Activated T-helper 17 cell treated with anti-CD3 and anti-CD28 coated beads, Interleukin-2, amount 50 U/mL, for 72 hours (primary cell): ENCODE measurements at regions not wholly inside any gene's neighbourhood (a gene's known extent, or its start where the extent isn't known, plus 50 kb on each side); places are given as distances from the start of the nearest gene placed in this dataset.
A peak's percentile ranks its signal among the peaks of the same experiment; 100 is the strongest.

Source experiments
- ATAC-seq: fragments of 150-1000 bp; cut with Tn5 transposase; replicated peaks from 2 replicates; pipeline ENCODE4 v1.10.0; 2021; ENCODE audit warnings: mild to moderate bottlenecking, moderate library complexity
- H3K27ac Mint-ChIP-seq: one replicate; pipeline ENCODE4 v1.8.0; 2022; ENCODE audit warnings: mixed read lengths
- H3K27me3 Mint-ChIP-seq: one replicate; pipeline ENCODE4 v1.8.0; 2022; ENCODE audit warnings: mixed read lengths
- H3K36me3 Mint-ChIP-seq: one replicate; pipeline ENCODE4 v1.8.0; 2022; ENCODE audit warnings: low read depth, mild to moderate bottlenecking, mixed read lengths
- H3K4me1 Mint-ChIP-seq: one replicate; pipeline ENCODE4 v1.8.0; 2022; ENCODE audit warnings: mixed read lengths
- H3K4me3 Mint-ChIP-seq: one replicate; pipeline ENCODE4 v1.8.0; 2022; ENCODE audit warnings: mild to moderate bottlenecking, mixed read lengths
- H3K9me3 Mint-ChIP-seq: one replicate; pipeline ENCODE4 v1.8.0; 2022; ENCODE audit warnings: mixed read lengths

DNA sequence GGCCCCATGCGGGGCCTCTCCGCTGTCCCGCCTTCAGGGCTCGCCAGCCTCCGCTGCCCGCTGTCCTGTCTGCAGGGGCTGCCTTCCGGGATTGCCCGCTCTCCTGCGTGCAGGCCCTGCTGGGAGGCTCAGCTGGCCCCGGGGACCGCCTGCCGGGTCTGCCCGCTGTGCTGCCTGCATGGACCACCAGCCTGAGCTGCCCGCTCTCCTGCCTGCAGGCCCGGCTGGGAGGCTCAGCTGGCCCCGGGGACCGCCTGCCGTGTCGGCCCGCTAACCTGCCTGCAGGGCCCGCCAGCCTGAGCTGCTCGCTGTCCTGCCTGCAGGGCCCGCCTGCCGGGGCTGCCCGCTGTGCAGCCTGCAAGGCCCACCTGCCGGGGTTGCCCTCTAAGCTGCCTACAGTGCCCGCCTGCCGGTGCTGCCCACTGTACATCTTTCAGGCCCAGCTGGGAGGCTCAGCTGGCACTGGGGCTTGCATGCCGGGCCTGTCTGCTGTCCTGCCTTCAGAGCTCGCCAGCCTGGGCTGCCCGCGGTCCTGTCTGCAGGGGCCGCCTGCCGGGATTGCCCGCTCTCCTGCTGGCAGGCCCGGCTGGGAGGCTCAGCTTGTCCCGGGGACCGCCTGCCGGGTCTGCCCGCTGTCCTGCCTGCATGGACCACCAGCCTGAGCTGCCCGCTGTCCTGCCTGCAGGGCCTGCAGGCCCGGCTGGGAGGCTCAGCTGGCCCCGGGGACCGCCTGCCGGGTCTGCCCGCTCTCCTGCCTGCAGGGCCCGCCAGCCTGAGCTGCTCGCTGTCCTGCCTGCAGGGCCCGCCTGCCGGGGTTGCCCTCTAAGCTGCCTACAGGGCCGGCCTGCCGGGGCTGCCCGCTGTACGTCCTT lies 165.1 kb downstream of the GLRX3 start:
- Mint-ChIP-seq H3K9me3 (peaks cover 15% of the 10 kb centered on the region), H3K4me3 (peak overlapping the region; percentile 91), H3K4me1 (no peaks in the 10 kb centered on the region), H3K36me3 (no peaks in the 10 kb centered on the region), H3K27me3 (no peaks in the 10 kb centered on the region), H3K27ac (peak overlapping the region; percentile 93)
- ATAC-seq = peak; percentile 75

DNA sequence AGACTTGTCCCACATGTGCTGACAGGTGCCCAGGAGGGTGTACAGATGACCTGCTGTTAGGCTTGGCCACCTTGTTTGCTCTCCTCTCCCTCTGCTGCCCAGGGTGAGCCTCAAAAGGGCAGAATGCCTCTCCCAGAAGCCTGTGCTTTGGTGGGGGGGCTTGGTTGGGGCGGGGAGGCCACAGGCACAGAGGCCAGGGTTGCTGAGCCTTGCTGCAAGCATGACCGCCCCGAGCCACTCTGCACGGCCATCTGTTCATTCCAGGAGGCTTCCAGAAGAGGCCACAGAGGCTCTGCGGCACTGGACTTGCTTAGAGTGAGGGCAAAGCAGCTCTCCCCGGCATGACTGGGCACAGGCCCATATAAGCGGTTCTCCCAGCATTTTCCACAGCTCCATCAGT lies 190.8 kb downstream of the GLRX3 start:
- no peaks in the 10 kb centered on the region for H3K9me3 Mint-ChIP-seq
- no peaks in the 10 kb centered on the region for H3K36me3 Mint-ChIP-seq
- no peak overlapping the region for H3K27ac Mint-ChIP-seq
- no peak overlapping the region for H3K4me3 Mint-ChIP-seq
- H3K27me3 Mint-ChIP-seq = peaks cover 6% of the 10 kb centered on the region
- ATAC-seq = no peak
- no peaks in the 10 kb centered on the region for H3K4me1 Mint-ChIP-seq

DNA sequence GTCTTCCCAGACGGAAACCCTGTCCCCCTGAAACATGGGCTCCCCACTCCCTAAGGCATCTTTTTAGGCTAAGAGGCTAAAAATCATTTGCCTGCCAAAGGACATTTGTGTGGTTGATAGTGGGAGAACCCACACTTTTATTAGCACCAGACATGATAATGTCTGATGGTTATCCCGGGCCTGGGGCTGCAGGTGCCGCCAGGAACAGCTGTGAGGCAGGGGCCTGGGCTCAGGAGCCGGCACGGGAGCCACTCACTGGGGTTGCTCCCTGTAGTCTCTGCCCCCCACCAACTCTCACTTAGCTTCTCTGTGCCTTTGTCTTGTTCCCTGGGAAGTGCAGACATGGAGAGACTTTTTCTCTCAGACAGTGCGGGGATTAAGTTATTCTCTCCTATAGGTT lies 193.6 kb downstream of the GLRX3 start:
- Mint-ChIP-seq H3K9me3 (no peaks in the 10 kb centered on the region), H3K27me3 (peaks cover 4% of the 10 kb centered on the region), H3K27ac (no peak overlapping the region), H3K36me3 (no peaks in the 10 kb centered on the region), H3K4me3 (no peak overlapping the region), H3K4me1 (no peaks in the 10 kb centered on the region)
- no peak for ATAC-seq

DNA sequence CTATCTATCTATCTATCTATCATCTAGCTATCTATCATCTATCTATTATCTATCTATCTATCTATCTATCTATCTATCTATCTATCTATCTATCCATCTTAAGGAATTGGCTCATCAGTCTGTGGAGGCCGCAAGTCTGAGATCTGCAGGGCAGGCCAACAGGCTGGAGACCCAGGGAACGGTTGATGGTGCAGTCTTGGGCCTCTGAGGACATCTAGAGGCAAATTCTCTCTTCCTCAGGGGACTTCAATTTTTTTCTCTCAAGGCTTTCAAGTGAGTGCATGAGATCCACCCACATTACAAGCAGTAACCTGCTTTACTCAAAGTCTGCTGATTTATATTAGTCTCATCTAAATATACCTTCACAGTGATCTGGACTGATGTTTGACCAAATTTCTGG lies 197.0 kb downstream of the GLRX3 start:
- ATAC-seq = no peak
- Mint-ChIP-seq H3K27me3 (peaks cover 5% of the 10 kb centered on the region), H3K9me3 (no peaks in the 10 kb centered on the region), H3K4me1 (no peaks in the 10 kb centered on the region), H3K4me3 (no peak overlapping the region), H3K27ac (no peak overlapping the region), H3K36me3 (no peaks in the 10 kb centered on the region)

DNA sequence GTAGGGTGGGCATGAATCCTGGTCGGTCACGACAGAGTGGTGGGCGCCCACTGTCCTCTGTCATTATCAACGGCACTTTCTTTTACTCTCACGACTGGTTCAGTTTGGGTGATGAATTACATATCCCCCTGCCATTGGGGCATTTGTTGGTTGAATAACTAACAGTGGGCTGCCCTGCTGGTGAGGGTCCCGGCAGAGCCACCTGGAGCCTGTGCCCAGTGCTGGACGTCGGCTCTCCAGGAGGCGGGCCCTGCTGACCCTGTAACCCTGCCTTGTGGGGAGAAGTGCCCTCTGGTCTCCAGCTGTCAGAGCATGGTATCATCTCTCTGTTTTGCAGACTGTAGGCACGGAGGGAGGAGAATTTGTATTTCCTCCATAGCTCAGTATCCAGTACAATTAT lies 199.1 kb downstream of the GLRX3 start:
- Mint-ChIP-seq H3K4me3 (no peak overlapping the region), H3K27me3 (peaks cover 4% of the 10 kb centered on the region), H3K36me3 (no peaks in the 10 kb centered on the region), H3K4me1 (no peaks in the 10 kb centered on the region), H3K9me3 (no peaks in the 10 kb centered on the region), H3K27ac (no peak overlapping the region)
- no peak for ATAC-seq

DNA sequence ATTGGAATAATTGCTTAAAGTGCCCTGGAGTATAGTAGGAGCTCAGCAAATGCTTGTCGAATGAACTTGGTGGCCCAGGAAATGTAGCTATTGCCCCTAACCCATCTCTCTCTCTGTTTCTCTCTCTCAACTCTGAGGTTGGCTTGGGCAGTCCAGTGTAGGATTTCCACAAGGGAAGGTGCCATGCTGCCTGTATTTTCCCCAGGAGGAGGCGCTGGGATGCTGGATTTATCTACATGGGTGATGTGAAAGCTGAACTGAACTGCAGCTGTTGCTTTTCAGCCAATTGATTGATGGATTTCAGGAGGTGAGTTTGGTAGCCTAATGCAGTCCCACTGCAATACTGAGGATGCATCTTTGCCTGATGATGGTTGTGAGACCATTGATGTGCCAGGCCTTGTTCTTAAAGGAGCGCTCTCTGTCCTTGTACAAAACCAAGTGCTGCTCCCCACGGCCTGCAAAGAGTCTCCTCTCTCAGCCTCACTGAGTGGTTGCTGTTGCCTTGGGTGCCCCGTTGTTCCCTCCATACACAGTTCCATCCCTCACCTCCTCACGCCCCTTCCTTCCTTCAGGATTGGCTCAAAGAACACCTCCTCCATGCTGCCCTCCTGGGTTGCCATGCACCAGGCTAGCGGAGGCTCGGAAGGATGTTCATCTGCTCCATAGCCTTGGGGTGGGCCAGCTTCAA lies 200.6 kb downstream of the GLRX3 start:
- Mint-ChIP-seq H3K9me3 (no peaks in the 10 kb centered on the region), H3K27ac (no peak overlapping the region), H3K36me3 (no peaks in the 10 kb centered on the region), H3K4me3 (no peak overlapping the region), H3K27me3 (peaks cover 8% of the 10 kb centered on the region), H3K4me1 (no peaks in the 10 kb centered on the region)
- no peak for ATAC-seq

DNA sequence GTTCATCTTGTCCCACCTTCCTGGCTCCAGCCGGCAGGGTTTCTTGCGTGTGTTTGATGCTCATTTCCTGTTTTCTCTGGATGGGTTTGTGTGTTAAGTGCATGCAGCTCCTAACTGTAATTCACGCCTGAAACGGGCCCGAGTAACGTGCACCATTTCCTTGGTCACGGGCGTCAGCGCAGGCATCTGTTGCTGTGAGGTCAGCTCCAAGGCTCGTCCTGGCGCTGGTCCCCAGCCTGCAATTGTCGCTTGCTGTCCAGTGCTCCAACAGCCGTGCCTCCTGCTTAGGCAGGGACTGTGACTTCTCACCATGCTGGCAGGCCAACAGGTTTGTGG lies 201.1 kb downstream of the GLRX3 start:
- Mint-ChIP-seq H3K9me3 (no peaks in the 10 kb centered on the region), H3K4me1 (no peaks in the 10 kb centered on the region), H3K36me3 (no peaks in the 10 kb centered on the region), H3K27me3 (peaks cover 13% of the 10 kb centered on the region), H3K27ac (no peak overlapping the region), H3K4me3 (no peak overlapping the region)
- ATAC-seq = no peak

DNA sequence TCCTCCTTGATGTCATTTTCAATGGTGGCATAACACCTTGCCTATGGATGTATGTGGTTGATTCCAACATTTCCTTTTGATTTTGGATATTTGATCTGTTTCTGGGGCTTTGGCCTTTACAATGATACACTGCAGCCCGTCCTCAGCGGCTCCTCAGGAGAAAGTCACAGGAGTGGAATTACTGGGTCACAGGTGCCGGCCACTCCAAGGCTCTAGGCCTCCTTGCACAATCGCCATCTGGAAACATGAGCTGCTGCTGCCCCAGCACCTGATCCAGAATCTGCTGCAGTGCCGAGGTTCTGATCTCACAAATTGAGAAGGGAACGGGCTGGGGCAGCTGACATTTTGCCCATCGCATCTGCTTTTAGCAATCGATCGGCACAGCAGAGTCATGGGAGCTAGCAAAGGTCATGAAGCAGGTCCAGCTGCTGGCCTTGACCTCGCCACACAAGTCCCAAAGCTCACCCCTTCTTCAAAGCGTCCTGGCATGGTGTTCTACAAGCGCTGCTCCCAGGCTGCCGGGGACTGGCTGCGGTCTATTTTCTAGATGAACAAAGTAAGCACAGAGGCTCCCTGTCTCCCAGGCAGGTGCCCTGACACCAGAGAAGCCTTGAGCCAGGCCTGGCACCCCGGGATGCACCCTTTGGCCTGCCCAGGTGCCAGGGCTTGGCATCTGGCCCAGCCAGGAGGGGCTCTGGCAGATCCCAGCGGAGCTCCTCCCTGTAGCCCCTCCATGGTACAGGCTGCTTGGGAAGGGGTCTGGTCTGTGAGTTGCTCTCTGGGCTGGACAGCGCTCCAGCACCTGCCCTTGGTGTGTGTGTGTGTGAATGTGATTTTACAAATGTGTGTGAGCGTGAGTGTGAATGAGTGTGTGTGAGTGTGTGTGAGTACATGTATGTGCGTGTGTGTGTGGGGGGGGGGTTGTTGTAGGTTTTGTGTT lies 201.8 kb downstream of the GLRX3 start:
- Mint-ChIP-seq H3K36me3 (no peaks in the 10 kb centered on the region), H3K9me3 (no peaks in the 10 kb centered on the region), H3K27me3 (peaks cover 14% of the 10 kb centered on the region)

DNA sequence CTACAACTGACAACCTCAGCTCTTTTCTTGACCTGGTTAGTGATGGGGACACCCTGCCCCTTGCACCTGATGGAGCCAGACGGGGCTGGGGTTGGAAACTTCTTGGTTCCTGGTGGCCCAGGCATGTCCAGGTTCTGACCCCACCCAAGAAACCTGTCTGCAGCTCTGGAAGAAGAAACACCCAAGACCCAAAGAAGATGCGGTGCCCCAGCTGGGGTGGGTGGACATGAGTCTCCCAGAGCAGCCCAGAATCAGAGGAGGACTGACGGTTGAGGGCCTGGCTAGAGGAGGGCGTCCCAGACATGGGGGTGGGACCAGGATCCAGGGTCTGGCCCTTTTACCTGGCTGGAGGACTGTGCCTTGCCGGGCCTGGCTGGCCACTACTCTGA lies 202.4 kb downstream of the GLRX3 start:
- Mint-ChIP-seq H3K9me3 (no peaks in the 10 kb centered on the region), H3K4me3 (no peak overlapping the region), H3K27ac (no peak overlapping the region), H3K36me3 (no peaks in the 10 kb centered on the region), H3K27me3 (peaks cover 17% of the 10 kb centered on the region), H3K4me1 (no peaks in the 10 kb centered on the region)
- no peak for ATAC-seq

More for the DNA sequence above, 201.8 kb downstream of the GLRX3 start:
- ATAC-seq = no peak
- H3K27ac Mint-ChIP-seq = no peak overlapping the region
- H3K4me1 Mint-ChIP-seq = no peaks in the 10 kb centered on the region
- H3K4me3 Mint-ChIP-seq = no peak overlapping the region

DNA sequence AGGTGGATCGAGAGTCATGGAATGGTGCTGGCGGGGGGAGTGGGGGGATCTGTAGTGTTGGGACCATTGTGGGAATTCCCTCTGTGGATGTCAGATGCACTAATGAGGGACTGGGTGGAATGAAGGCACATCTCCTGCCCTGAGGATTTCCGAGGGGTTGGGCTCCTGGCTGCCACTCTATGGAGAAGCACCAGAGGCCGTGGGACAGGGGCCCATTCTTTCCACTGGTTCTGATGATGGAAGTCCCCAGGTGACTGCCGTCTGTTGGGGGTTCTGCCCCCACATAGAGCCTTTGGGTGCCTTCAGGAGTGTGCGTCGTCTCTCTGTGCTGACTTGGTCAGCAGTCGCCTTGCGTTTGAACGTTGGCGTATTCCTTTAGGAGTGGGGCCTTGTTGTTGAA lies 202.9 kb downstream of the GLRX3 start:
- Mint-ChIP-seq H3K4me1 (no peaks in the 10 kb centered on the region), H3K27me3 (peaks cover 17% of the 10 kb centered on the region), H3K4me3 (no peak overlapping the region), H3K9me3 (no peaks in the 10 kb centered on the region), H3K27ac (no peak overlapping the region), H3K36me3 (no peaks in the 10 kb centered on the region)
- ATAC-seq = no peak

DNA sequence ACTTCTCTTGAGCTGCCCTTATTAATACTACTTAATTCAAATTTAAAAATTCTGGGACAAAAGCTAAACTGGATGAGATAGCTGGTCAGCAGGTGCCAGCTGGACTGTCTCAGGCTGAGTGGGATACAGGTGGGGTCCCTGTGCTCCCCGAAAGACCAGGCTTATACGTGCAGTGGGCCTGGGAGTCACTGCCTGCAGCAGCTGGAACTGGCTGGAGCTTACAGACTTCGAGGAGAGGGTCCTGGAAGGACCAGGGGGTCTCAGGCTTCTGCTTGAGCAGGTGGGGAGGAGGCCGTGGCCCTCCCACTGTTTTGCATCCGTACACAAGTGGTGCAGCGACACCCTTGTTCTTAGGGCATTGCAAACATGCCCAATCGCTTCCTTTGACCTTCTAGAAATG lies 203.7 kb downstream of the GLRX3 start:
- Mint-ChIP-seq H3K36me3 (no peaks in the 10 kb centered on the region), H3K9me3 (no peaks in the 10 kb centered on the region), H3K27me3 (peaks cover 17% of the 10 kb centered on the region), H3K27ac (no peak overlapping the region), H3K4me1 (no peaks in the 10 kb centered on the region), H3K4me3 (no peak overlapping the region)
- ATAC-seq = no peak

DNA sequence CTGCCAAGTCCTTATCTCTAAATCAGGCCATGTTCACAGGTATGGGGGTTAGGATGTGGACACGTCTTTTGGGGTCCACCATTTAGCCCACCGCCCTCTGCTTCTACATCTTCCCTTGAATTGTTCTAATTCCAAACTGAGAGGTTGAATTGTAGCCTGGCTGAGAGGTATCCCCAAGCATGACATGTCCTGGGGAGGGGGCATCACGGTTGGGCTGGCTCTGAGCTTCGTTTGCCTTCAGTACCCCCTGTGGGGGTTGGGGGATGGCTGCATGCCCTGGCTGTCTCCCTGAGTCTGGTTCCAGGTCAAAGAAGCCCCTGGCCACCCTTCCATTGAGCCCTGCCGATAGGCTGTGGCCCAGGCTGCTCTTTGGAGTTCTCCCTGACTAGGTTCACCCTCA lies 204.6 kb downstream of the GLRX3 start:
- no peaks in the 10 kb centered on the region for H3K36me3 Mint-ChIP-seq
- peaks cover 17% of the 10 kb centered on the region for H3K27me3 Mint-ChIP-seq
- H3K4me1 Mint-ChIP-seq = no peaks in the 10 kb centered on the region
- no peaks in the 10 kb centered on the region for H3K9me3 Mint-ChIP-seq
- ATAC-seq = no peak
- no peak overlapping the region for H3K27ac Mint-ChIP-seq
- no peak overlapping the region for H3K4me3 Mint-ChIP-seq

DNA sequence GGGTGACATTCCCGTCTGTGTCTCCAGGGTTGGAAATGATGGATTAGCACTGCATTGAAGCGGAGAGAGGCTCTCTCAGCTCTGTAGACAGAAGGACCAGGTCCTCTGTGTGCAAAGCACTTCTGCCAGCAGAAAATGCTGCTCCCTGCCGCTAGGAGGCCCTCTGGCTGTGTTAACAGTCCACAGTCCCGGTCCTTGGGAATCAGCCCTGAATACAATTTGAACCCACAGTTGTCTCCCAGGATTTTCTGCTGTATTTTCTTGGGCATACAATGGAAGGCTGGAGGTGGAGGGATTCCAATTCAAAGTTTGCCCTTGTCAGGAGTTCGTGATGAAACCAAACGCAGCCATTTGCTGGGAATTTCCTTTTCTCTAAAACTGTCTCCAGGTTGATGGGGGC lies 205.2 kb downstream of the GLRX3 start:
- H3K9me3 Mint-ChIP-seq = no peaks in the 10 kb centered on the region
- no peak overlapping the region for H3K4me3 Mint-ChIP-seq
- H3K4me1 Mint-ChIP-seq = no peaks in the 10 kb centered on the region
- H3K27me3 Mint-ChIP-seq = peaks cover 17% of the 10 kb centered on the region
- no peak for ATAC-seq
- no peaks in the 10 kb centered on the region for H3K36me3 Mint-ChIP-seq
- no peak overlapping the region for H3K27ac Mint-ChIP-seq

DNA sequence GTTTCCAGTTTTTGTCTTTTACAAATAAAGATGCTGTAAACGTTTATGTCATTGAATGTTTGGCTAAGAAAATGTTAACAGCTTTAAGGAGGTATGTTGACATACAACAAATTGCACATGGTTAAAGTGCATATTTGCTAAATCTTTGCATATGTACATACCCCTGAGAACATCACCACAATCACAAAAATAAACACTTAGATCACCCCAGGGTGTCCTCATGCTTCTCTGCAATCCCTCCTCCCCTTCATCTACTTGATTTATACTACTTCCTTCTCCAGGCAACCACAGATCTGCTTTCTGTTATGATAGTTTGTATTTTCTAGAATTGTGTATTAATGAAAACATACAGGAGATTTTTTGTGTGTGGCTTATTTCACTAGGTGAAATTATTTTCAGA lies 209.5 kb downstream of the GLRX3 start:
- peaks cover 19% of the 10 kb centered on the region for H3K27me3 Mint-ChIP-seq
- H3K4me1 Mint-ChIP-seq = no peaks in the 10 kb centered on the region
- H3K4me3 Mint-ChIP-seq = no peak overlapping the region
- no peaks in the 10 kb centered on the region for H3K36me3 Mint-ChIP-seq
- H3K9me3 Mint-ChIP-seq = peaks cover 4% of the 10 kb centered on the region
- ATAC-seq = no peak
- H3K27ac Mint-ChIP-seq = no peak overlapping the region
